ENCODE measurements at regions not wholly inside any gene's neighbourhood (a gene's known extent, or its start where the extent isn't known, plus 50 kb on each side); places are given as distances from the start of the nearest gene placed in this dataset.

DNA sequence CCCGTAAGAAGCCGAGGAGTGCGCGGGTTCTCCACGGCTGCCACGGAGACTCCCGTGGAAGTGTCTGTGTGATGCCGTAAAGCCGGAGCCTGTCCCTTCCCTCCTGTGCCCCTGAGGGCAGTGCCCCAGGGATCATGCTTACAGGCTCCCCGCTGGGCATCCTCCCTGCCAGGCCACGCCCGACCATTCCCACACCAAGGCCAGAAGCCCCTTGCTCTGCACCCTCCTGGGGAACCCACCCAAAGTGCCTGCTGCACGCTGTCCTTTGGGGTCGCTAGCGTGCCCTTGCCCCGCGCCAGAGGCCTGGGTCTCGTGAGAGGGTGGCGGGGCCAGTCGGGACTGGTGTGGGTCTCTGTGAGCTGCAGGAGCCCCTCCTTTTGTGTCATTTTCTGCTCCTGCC is 228.5 kb upstream of the C1orf174 start:
- Histone ChIP-seq H2BK20ac (ENCODE audit: low read depth, low read length) (no peak overlapping the region), H3K9me1 (ENCODE audit: insufficient read depth, low read length) (no peaks in the 10 kb centered on the region), H3K4me3 (ENCODE audit: insufficient read depth, low read depth, low read length) (no peak overlapping the region), H3K79me1 (ENCODE audit: low read depth in 1 of 2, low read length in 2 of 2) (no peaks in the 10 kb centered on the region), H2AK9ac (replicated peaks; ENCODE audit: low read depth, low read length, poor library complexity) (no peak overlapping the region), H3K36me3 (ENCODE audit: control insufficient read depth, insufficient read depth, low read length) (no peaks in the 10 kb centered on the region), H3K4me1 (ENCODE audit: control insufficient read depth, insufficient read depth, low read length) (no peaks in the 10 kb centered on the region), H3K56ac (ENCODE audit: extremely low read depth, insufficient read depth, low read length) (no peak overlapping the region), H4K20me1 (ENCODE audit: insufficient read depth, low read length) (no peaks in the 10 kb centered on the region), H2AK5ac (ENCODE audit: low read depth, low read length) (no peak overlapping the region), H3K14ac (replicated peaks; ENCODE audit: low read depth, low read length) (no peak overlapping the region), H3K23ac (ENCODE audit: low read depth, low read length) (no peak overlapping the region), H2BK120ac (ENCODE audit: low read depth, low read length) (no peak overlapping the region), H4K8ac (ENCODE audit: low read depth in 2 of 2, low read length in 2 of 2) (no peak overlapping the region), H3K27me3 (ENCODE audit: control insufficient read depth, insufficient read depth, low read length) (no peaks in the 10 kb centered on the region), H2BK15ac (ENCODE audit: low read depth, low read length) (no peak overlapping the region), H4K91ac (ENCODE audit: insufficient read depth, low read depth, low read length) (no peak overlapping the region), H3K9ac (ENCODE audit: low read depth, low read length) (no peak overlapping the region), H3K4me2 (ENCODE audit: low read depth, low read length) (no peak overlapping the region), H3K4ac (ENCODE audit: low read depth, low read length) (no peak overlapping the region), H4K5ac (ENCODE audit: low read depth, low read length) (no peak overlapping the region), H2BK5ac (ENCODE audit: low read depth, low read length, poor library complexity, severe bottlenecking) (no peak overlapping the region), H2AFZ (replicated peaks; ENCODE audit: low read length, poor library complexity) (no peak overlapping the region), H3K9me3 (ENCODE audit: control insufficient read depth, insufficient read depth, low read length) (peaks cover 57% of the 10 kb centered on the region), H3K27ac (ENCODE audit: insufficient read depth, low read length) (no peak overlapping the region), H3K18ac (ENCODE audit: low read depth, low read length) (no peak overlapping the region)
- BruUV-seq (replicated peaks), result no TSS peak
- WGBS, 2 experiments (ENCODE audit: extremely low coverage in 2 of 2, insufficient read length in 1 of 2), result no CpG with 5 or more reads among the region's 20 CpGs
- intact Hi-C loops (cut with micrococcal nuclease), result no loop called here
- no peak for DNase-seq
- ChIA-PET POLR2A (ENCODE audit: unreplicated experiment) (no interaction called here), CTCF (no interaction called here)
- in situ Hi-C loops (cut with MboI; ENCODE audit: low sequenced_read_pairs), result no loop called here
- dilution Hi-C loops (cut with HindIII; ENCODE audit: low sequenced_read_pairs, unreplicated experiment), result no loop called here
- TF ChIP-seq, protein P1, sequence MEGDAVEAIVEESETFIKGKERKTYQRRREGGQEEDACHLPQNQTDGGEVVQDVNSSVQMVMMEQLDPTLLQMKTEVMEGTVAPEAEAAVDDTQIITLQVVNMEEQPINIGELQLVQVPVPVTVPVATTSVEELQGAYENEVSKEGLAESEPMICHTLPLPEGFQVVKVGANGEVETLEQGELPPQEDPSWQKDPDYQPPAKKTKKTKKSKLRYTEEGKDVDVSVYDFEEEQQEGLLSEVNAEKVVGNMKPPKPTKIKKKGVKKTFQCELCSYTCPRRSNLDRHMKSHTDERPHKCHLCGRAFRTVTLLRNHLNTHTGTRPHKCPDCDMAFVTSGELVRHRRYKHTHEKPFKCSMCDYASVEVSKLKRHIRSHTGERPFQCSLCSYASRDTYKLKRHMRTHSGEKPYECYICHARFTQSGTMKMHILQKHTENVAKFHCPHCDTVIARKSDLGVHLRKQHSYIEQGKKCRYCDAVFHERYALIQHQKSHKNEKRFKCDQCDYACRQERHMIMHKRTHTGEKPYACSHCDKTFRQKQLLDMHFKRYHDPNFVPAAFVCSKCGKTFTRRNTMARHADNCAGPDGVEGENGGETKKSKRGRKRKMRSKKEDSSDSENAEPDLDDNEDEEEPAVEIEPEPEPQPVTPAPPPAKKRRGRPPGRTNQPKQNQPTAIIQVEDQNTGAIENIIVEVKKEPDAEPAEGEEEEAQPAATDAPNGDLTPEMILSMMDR (conservative IDR thresholded peaks at IDR 0.05; ENCODE audit: low read depth, low read length), result no peak
- no peak for ATAC-seq (ENCODE audit: low read depth)
